ENCODE measurements at regions not wholly inside any gene's neighbourhood (a gene's known extent, or its start where the extent isn't known, plus 50 kb on each side); places are given as distances from the start of the nearest gene placed in this dataset.

GRCh38 chr12:131528667-131529066 lies 182.2 kb upstream of the SFSWAP start:
- 66 to 76% methylated on average over 5 of the region's 5 CpGs for WGBS, 2 donors
- peaks cover 0 to 47% (median 0%) of the 10 kb centered on the region in 4 donors for H3K27me3 ChIP-seq
- no peaks in the 10 kb centered on the region for H3K4me1 ChIP-seq
- TF ChIP-seq POLR2A (IDR thresholded peaks at IDR 0.05) = no peak
- TF ChIP-seq, protein P1, sequence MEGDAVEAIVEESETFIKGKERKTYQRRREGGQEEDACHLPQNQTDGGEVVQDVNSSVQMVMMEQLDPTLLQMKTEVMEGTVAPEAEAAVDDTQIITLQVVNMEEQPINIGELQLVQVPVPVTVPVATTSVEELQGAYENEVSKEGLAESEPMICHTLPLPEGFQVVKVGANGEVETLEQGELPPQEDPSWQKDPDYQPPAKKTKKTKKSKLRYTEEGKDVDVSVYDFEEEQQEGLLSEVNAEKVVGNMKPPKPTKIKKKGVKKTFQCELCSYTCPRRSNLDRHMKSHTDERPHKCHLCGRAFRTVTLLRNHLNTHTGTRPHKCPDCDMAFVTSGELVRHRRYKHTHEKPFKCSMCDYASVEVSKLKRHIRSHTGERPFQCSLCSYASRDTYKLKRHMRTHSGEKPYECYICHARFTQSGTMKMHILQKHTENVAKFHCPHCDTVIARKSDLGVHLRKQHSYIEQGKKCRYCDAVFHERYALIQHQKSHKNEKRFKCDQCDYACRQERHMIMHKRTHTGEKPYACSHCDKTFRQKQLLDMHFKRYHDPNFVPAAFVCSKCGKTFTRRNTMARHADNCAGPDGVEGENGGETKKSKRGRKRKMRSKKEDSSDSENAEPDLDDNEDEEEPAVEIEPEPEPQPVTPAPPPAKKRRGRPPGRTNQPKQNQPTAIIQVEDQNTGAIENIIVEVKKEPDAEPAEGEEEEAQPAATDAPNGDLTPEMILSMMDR (IDR thresholded peaks at IDR 0.05) = no peak
- no peak overlapping the region for H3K27ac ChIP-seq
- intact Hi-C loops (cut with DNase I) = no loop called here
- H3K9me3 ChIP-seq = no peaks in the 10 kb centered on the region
- no peak overlapping the region for H3K4me3 ChIP-seq
- no peaks in the 10 kb centered on the region for H3K36me3 ChIP-seq
- no peak for DNase-seq

GRCh38 chr12:131529196-131530040 lies 181.5 kb upstream of the SFSWAP start:
- WGBS, 2 donors = 94 to 97% methylated on average over 10 of the region's 18 CpGs

DNA sequence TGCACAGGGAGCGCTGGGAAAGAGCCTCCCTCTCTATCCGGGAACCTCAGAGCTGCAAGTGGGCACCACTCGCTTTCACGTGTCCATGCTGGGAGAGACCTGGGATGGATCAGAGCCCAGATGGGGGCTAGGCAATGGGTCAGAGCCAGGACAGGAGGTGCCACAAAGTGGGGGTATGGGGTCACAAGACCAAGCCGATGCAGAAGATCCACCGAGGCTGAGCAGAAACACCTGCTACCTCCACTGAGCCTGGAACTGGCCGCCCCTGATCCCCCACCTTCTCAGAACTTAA lies 180.9 kb upstream of the SFSWAP start:
- TF ChIP-seq, protein P1 (IDR thresholded peaks at IDR 0.05) = no peak
- no peak for TF ChIP-seq POLR2A (IDR thresholded peaks at IDR 0.05)
- Histone ChIP-seq H3K27ac (no peak overlapping the region), H3K36me3 (no peaks in the 10 kb centered on the region), H3K27me3 (peaks cover 0 to 50% (median 0%) of the 10 kb centered on the region in 4 donors), H3K4me1 (no peaks in the 10 kb centered on the region), H3K4me3 (no peak overlapping the region), H3K9me3 (no peaks in the 10 kb centered on the region)
- intact Hi-C loops (cut with DNase I) = no loop called here
- DNase-seq = no peak
- 84 to 91% methylated on average over 3 to 5 of the region's 7 CpGs for WGBS, 2 donors

More at GRCh38 chr12:131529196-131530040, 181.5 kb upstream of the SFSWAP start:
- Histone ChIP-seq H3K27ac (no peak overlapping the region), H3K9me3 (no peaks in the 10 kb centered on the region), H3K4me3 (no peak overlapping the region), H3K4me1 (no peaks in the 10 kb centered on the region), H3K27me3 (peaks cover 0 to 55% (median 0%) of the 10 kb centered on the region in 4 donors), H3K36me3 (no peaks in the 10 kb centered on the region)
- TF ChIP-seq, protein P1 (IDR thresholded peaks at IDR 0.05) = no peak
- TF ChIP-seq POLR2A (IDR thresholded peaks at IDR 0.05) = no peak
- no peak for DNase-seq
- intact Hi-C loops (cut with DNase I) = no loop called here

DNA sequence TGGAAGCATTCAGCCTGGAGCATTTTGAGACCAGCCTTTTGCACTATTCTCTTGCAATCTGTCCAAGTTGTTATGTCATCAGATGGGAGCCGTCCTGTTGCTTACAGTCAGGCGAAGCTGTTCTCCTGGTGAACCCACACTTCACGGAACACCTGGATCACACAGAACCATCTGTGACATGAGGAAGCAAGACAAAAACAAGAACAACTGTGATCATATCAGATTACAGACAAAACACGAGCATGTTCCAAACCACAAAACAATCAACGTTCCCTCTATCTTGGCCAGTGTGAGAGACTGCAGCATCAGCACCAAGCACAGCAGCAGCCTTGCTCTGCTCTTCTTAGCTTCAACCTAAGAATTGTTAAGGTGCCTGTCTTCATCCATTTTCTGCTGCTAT lies 180.5 kb upstream of the SFSWAP start:
- intact Hi-C loops (cut with DNase I) = no loop called here
- H3K36me3 ChIP-seq = no peaks in the 10 kb centered on the region
- H3K4me3 ChIP-seq = no peak overlapping the region
- peaks cover 0 to 47% (median 0%) of the 10 kb centered on the region in 4 donors for H3K27me3 ChIP-seq
- no peak overlapping the region for H3K27ac ChIP-seq
- no peaks in the 10 kb centered on the region for H3K9me3 ChIP-seq
- DNase-seq = no peak
- 19 to 22% methylated on average over 5 of the region's 5 CpGs for WGBS, 2 donors
- H3K4me1 ChIP-seq = no peaks in the 10 kb centered on the region
- TF ChIP-seq POLR2A (IDR thresholded peaks at IDR 0.05) = no peak
- TF ChIP-seq, protein P1 (IDR thresholded peaks at IDR 0.05) = no peak

GRCh38 chr12:131533139-131533538 lies 177.8 kb upstream of the SFSWAP start:
- Histone ChIP-seq H3K27me3 (peaks cover 0 to 28% (median 0%) of the 10 kb centered on the region in 4 donors), H3K27ac (no peak overlapping the region), H3K36me3 (no peaks in the 10 kb centered on the region), H3K4me1 (peaks cover 0 to 5% (median 0%) of the 10 kb centered on the region in 3 donors), H3K9me3 (no peaks in the 10 kb centered on the region), H3K4me3 (no peak overlapping the region)
- DNase-seq = no peak
- 80 to 86% methylated on average over 4 to 8 of the region's 12 CpGs for WGBS, 2 donors
- intact Hi-C loops (cut with DNase I) = no loop called here
- TF ChIP-seq, protein P1 (IDR thresholded peaks at IDR 0.05) = no peak
- TF ChIP-seq POLR2A (IDR thresholded peaks at IDR 0.05) = no peak

Data from esophagus squamous epithelium (tissue), 5 donors.